Panc1 (cell line): ENCODE measurements at regions not wholly inside any gene's neighbourhood (a gene's known extent, or its start where the extent isn't known, plus 50 kb on each side); places are given as distances from the start of the nearest gene placed in this dataset.

Experiments used
- POLR2AphosphoS5 ChIP-seq: IDR thresholded peaks from 2 replicates; pipeline ENCODE4 v1.6.1; 2012; ENCODE audit warnings: mild to moderate bottlenecking, low read depth, low read length, moderate library complexity
- REST ChIP-seq, 2 experiments: IDR thresholded peaks; 2 replicates each; pipeline ENCODE4 v1.6.1; 2011 to 2012; ENCODE audit warnings: low read depth in 2 of 2, control low read depth in 1 of 2, low read length in 1 of 2, mild to moderate bottlenecking in 1 of 2, moderate library complexity in 1 of 2; ENCODE audit not compliant: insufficient read depth in 1 of 2
- SIN3A ChIP-seq: IDR thresholded peaks from 2 replicates; pipeline ENCODE4 v1.6.1; 2012; ENCODE audit warnings: low read depth, mild to moderate bottlenecking, low read length, moderate library complexity, borderline replicate concordance; ENCODE audit not compliant: insufficient read depth
- TCF7L2 ChIP-seq: IDR thresholded peaks from 2 replicates; pipeline ENCODE4 v1.6.1; 2011; ENCODE audit warnings: mild to moderate bottlenecking, low read depth, low read length, inconsistent platforms
- TF ChIP-seq, protein P1 (sequence below): fragments of 450-650 bp; IDR thresholded peaks from 2 replicates; pipeline ENCODE4 v1.5.1; 2017; ENCODE audit warnings: mild to moderate bottlenecking

GRCh38 chr13:40333226-40333625 is 333.2 kb downstream of the FOXO1 start:
- TF ChIP-seq POLR2AphosphoS5 (no peak), REST (IDR thresholded peaks at IDR 0.05; ENCODE audit: insufficient read depth in 1 of 2, low read depth in 2 of 2, low read length in 1 of 2) (no peak), TCF7L2 (no peak), SIN3A (no peak)
- TF ChIP-seq, protein P1, sequence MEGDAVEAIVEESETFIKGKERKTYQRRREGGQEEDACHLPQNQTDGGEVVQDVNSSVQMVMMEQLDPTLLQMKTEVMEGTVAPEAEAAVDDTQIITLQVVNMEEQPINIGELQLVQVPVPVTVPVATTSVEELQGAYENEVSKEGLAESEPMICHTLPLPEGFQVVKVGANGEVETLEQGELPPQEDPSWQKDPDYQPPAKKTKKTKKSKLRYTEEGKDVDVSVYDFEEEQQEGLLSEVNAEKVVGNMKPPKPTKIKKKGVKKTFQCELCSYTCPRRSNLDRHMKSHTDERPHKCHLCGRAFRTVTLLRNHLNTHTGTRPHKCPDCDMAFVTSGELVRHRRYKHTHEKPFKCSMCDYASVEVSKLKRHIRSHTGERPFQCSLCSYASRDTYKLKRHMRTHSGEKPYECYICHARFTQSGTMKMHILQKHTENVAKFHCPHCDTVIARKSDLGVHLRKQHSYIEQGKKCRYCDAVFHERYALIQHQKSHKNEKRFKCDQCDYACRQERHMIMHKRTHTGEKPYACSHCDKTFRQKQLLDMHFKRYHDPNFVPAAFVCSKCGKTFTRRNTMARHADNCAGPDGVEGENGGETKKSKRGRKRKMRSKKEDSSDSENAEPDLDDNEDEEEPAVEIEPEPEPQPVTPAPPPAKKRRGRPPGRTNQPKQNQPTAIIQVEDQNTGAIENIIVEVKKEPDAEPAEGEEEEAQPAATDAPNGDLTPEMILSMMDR, result no peak
